Esophagus (tissue), 2 donors: ENCODE measurements at regions not wholly inside any gene's neighbourhood (a gene's known extent, or its start where the extent isn't known, plus 50 kb on each side); places are given as distances from the start of the nearest gene placed in this dataset.

Experiments
- H3K27ac ChIP-seq, 2 donors: one replicate each; pipeline ENCODE4 v1.5.1; 2013; ENCODE audit warnings: low read depth in 2 of 2, mild to moderate bottlenecking in 2 of 2, inconsistent platforms in 1 of 2, low read length in 1 of 2, moderate library complexity in 1 of 2
- H3K27me3 ChIP-seq, 2 donors: one replicate each; pipeline ENCODE4 v1.6.1; 2013; ENCODE audit warnings: low read length in 2 of 2, control low read depth in 1 of 2, mild to moderate bottlenecking in 1 of 2; ENCODE audit not compliant: insufficient read depth in 2 of 2, control insufficient read depth in 1 of 2
- H3K36me3 ChIP-seq, 2 donors: one replicate each; pipeline ENCODE4 v1.6.1; 2013; ENCODE audit warnings: low read length in 1 of 2; ENCODE audit not compliant: control insufficient read depth in 2 of 2, insufficient read depth in 2 of 2
- H3K4me1 ChIP-seq, 2 donors: one replicate each; pipeline ENCODE4 v1.6.1; 2013; ENCODE audit warnings: low read length in 1 of 2; ENCODE audit not compliant: control insufficient read depth in 2 of 2, insufficient read depth in 2 of 2
- H3K4me3 ChIP-seq, 2 donors: one replicate each; pipeline ENCODE4 v1.5.1; 2013; ENCODE audit warnings: low read length in 2 of 2, mild to moderate bottlenecking in 2 of 2, low read depth in 1 of 2, moderate library complexity in 1 of 2
- H3K9me3 ChIP-seq, 2 donors: one replicate each; pipeline ENCODE4 v1.6.1; 2013; ENCODE audit warnings: mild to moderate bottlenecking in 2 of 2, low read depth in 1 of 2, low read length in 1 of 2, moderate library complexity in 1 of 2; ENCODE audit not compliant: control insufficient read depth in 2 of 2, insufficient read depth in 1 of 2
- WGBS, 2 donors: extraction: QIAGEN DNeasy Blood & Tissue Kit; methylation state at CpG; one replicate each; pipeline ENCODE4 v1.1.7; 2013; 5-methylcytosine and 5-hydroxymethylcytosine counted together
- donor health status: healthy with polysubstance abuse.
- donor health status: Bipolar disorder and iron deficiency.

DNA sequence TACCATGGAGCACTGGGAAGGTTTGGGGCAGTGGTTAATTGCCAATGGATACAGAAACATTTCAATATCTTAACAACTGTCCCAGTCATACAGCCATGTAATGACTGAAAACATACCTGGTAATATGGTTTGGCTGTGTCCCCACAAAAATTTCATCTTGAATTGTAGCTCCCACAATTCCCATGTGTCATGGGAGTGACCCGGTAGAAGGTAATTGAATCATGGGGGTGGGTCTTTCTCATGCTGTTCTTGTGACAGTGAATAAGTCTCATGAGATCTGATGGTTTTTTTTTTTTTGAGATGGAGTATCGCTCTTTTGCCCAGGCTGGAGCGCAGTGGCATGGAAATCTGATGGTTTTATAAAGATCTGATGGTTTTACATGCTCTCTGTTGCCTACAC is 284.4 kb downstream of the TCF7L2 start:
- Histone ChIP-seq H3K27me3 (no peaks in the 10 kb centered on the region), H3K9me3 (no peaks in the 10 kb centered on the region), H3K27ac (no peak overlapping the region), H3K4me3 (no peak overlapping the region), H3K36me3 (no peaks in the 10 kb centered on the region), H3K4me1 (no peaks in the 10 kb centered on the region)
- WGBS, 2 donors = 91 to 96% methylated on average over 3 of the region's 3 CpGs

DNA sequence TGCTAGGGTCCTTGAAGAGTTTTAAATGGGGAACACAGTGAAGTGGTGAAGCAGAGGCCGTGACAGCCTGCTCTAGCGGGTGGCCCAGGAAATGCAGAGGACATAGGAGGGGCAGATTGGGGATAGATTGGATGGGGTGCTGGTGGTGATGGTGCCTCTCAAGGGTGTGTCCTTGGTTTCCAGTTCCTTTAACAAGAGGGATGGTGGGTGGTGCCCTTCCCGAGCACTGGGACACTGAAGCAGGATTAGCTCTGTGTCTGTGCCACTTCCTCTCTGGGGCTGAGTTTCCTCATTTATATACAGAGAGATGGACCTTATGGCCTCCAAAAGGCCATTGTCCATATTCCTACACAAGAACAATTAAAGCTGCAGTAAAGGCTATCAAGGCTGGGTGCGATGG is 285.5 kb downstream of the TCF7L2 start:
- WGBS, 2 donors = 88 to 94% methylated on average over 4 of the region's 4 CpGs
- no peak overlapping the region for H3K27ac ChIP-seq
- no peaks in the 10 kb centered on the region for H3K36me3 ChIP-seq

DNA sequence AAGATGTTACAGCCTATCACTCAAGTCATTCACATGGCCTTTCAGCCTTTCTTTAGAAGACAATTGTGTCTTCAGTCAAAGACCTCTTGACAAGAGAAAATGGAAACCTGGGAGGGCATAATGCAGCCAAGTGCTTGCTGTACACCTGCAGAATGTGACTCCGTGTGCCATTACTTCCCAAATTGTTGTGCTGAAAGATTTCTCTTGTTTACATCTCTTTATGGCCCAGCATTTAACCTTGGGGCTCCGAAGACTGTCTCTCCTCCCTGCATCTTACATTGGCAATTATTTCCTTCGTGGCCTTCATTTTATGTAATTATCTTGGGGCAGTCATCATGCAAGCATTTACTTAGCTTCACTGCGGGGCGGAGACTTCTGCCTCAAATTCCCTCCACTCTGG is 287.0 kb downstream of the TCF7L2 start:
- Histone ChIP-seq H3K27ac (no peak overlapping the region), H3K9me3 (no peaks in the 10 kb centered on the region), H3K27me3 (no peaks in the 10 kb centered on the region), H3K36me3 (no peaks in the 10 kb centered on the region), H3K4me3 (no peak overlapping the region), H3K4me1 (no peaks in the 10 kb centered on the region)
- 87 to 92% methylated on average over 5 of the region's 5 CpGs for WGBS, 2 donors

More for the DNA sequence above, 285.5 kb downstream of the TCF7L2 start:
- no peaks in the 10 kb centered on the region for H3K27me3 ChIP-seq
- H3K9me3 ChIP-seq = no peaks in the 10 kb centered on the region
- H3K4me1 ChIP-seq = no peaks in the 10 kb centered on the region
- no peak overlapping the region for H3K4me3 ChIP-seq

DNA sequence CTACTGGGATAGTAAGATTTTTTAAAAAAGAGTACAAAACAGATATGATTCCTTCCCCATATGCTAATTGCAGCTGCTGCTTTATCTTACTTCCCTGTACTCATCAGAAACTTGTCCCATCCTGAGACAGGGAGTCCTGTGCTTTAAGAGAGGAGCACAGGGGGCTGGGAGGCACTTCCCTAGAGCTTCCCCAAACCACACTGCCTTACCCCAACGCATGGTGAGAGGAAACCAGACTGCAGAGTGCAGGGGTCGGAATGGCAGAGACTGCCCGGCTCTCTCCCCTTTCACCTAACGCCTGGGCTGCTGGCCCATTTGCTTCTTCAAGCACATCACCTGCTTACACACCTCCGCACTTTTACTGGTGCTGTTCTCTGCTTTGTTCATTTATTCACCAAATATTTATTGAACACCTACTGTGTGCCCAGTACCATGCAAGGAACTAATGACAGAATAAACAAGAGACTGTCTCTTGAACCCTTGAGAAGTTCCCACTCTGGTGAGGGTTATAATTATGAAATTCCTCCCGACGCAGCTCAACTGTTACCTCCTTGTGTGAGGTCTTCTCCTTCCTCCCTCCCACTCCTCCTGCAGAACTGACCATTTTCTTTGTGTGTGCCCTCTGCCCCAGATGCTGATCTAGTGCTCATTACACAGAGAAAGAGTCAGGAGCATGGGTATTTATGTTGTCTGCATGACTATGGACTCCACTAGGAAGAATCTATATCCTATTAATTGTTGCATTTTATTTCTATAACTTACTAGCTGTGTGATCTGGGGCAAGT is 289.7 kb downstream of the TCF7L2 start:
- Histone ChIP-seq H3K4me1 (no peaks in the 10 kb centered on the region), H3K4me3 (no peak overlapping the region), H3K9me3 (no peaks in the 10 kb centered on the region), H3K36me3 (no peaks in the 10 kb centered on the region), H3K27me3 (no peaks in the 10 kb centered on the region), H3K27ac (no peak overlapping the region)
- 76 to 82% methylated on average over 7 of the region's 7 CpGs for WGBS, 2 donors

- Histone ChIP-seq H3K36me3 (no peaks in the 10 kb centered on the region), H3K27me3 (no peaks in the 10 kb centered on the region), H3K9me3 (no peaks in the 10 kb centered on the region), H3K27ac (no peak overlapping the region), H3K4me1 (no peaks in the 10 kb centered on the region), H3K4me3 (no peak overlapping the region)
- WGBS, 2 donors = 82 to 83% methylated on average over 2 of the region's 2 CpGs
Measured at GRCh38 chr10:113240736-113241135, 290.7 kb downstream of the TCF7L2 start.

DNA sequence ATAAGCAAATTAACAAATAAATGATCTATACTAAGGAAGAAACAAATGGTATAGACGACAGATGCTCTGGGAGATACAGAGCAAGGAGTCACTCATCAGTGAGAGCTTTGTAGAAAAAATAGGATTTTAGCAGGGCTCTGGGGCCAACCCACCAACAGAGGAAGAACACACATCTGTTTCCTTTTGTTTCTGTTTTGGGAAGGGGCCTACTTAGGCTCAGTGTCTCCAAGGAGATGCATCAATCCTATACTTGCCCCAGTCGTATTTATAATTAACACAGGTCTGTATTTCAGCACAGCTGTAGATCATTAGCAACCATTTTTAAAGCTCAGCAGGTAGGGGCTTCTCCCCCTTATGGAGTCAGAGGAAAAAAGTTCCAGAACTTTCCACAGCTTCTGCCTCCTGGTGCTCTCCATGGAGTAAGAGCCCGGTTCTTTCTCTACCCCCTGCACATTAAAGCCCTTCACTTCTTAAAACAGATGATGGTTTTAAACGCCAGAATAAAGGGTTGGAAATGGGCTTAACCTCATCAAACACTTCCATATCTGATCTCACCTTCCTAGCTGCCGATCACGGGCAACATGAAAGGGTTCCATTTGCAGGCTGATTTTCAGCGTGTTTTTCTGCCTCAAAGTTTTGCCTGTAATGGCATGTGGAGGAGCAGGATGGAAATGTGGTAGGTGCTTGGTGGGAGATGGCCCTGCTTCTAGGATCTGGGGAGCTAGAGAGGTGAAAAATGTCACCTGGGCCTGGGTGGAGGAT is 291.7 kb downstream of the TCF7L2 start:
- no peaks in the 10 kb centered on the region for H3K4me1 ChIP-seq
- no peak overlapping the region for H3K4me3 ChIP-seq
- H3K9me3 ChIP-seq = no peaks in the 10 kb centered on the region
- H3K27me3 ChIP-seq = no peaks in the 10 kb centered on the region
- H3K36me3 ChIP-seq = no peaks in the 10 kb centered on the region
- H3K27ac ChIP-seq = no peak overlapping the region
- 64 to 71% methylated on average over 7 of the region's 7 CpGs for WGBS, 2 donors

DNA sequence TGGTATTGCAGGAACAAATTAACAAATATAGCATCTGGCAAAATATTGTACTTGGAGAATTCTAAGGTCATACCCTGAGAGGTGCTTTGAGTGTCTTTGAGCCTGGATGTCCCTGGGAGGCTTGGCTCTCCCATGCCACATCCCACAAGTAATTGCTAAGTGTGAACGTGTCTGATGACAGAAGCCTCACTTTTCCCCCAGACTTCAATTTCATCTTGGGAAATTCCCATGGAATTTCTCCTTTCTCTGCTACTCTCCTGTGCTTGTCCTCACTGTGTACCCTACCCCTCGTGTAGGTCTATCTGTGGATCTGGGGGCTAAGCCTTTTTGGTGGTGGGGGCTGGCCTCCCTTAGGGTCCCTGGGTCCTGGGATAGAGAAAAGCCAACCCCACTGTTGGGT is 293.3 kb downstream of the TCF7L2 start:
- no peak overlapping the region for H3K27ac ChIP-seq
- H3K4me3 ChIP-seq = no peak overlapping the region
- no peaks in the 10 kb centered on the region for H3K4me1 ChIP-seq
- no peaks in the 10 kb centered on the region for H3K27me3 ChIP-seq
- 86 to 87% methylated on average over 2 of the region's 2 CpGs for WGBS, 2 donors
- no peaks in the 10 kb centered on the region for H3K36me3 ChIP-seq
- no peaks in the 10 kb centered on the region for H3K9me3 ChIP-seq

DNA sequence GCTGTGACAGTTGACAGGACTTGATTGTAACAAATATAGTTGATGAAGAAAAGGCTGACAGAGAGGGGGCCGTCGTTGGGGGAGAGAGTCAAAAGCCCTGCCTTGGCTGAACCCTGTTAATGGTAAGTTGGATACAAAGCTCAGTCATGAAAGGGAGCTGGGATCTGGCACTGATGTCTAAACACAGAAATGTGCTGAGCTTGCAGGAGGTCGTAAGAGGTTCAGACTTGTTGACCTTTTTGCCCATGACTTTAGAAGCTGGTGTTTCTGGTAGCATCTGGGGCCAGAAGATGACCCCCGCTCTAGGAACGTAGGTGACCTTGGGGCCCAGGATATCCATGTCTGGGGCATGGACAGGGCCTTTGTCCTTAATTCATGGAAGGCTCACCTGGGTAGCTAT is 294.7 kb downstream of the TCF7L2 start:
- H3K4me3 ChIP-seq = no peak overlapping the region
- no peaks in the 10 kb centered on the region for H3K27me3 ChIP-seq
- no peaks in the 10 kb centered on the region for H3K9me3 ChIP-seq
- 78 to 82% methylated on average over 5 of the region's 5 CpGs for WGBS, 2 donors
- H3K4me1 ChIP-seq = no peaks in the 10 kb centered on the region
- H3K27ac ChIP-seq = no peak overlapping the region
- H3K36me3 ChIP-seq = no peaks in the 10 kb centered on the region

GRCh38 chr10:113245286-113245685 is 295.2 kb downstream of the TCF7L2 start:
- no peak overlapping the region for H3K4me3 ChIP-seq
- no peak overlapping the region for H3K27ac ChIP-seq
- no peaks in the 10 kb centered on the region for H3K36me3 ChIP-seq
- H3K9me3 ChIP-seq = no peaks in the 10 kb centered on the region
- WGBS, 2 donors = 74 to 76% methylated on average over 3 of the region's 3 CpGs
- no peaks in the 10 kb centered on the region for H3K4me1 ChIP-seq
- no peaks in the 10 kb centered on the region for H3K27me3 ChIP-seq

GRCh38 chr10:113247050-113247449 is 297.0 kb downstream of the TCF7L2 start:
- WGBS, 2 donors = 70 to 84% methylated on average over 5 of the region's 5 CpGs

More at GRCh38 chr10:113247050-113247449, 297.0 kb downstream of the TCF7L2 start:
- Histone ChIP-seq H3K27ac (no peak overlapping the region), H3K9me3 (no peaks in the 10 kb centered on the region), H3K36me3 (no peaks in the 10 kb centered on the region), H3K4me3 (no peak overlapping the region), H3K4me1 (no peaks in the 10 kb centered on the region), H3K27me3 (peaks cover 0 to 4% of the 10 kb centered on the region in 2 donors)
